Activated T-helper 2 cell treated with anti-CD3 and anti-CD28 coated beads, Interferon-gamma antibody, Interleukin-2, Interleukin-4, amounts not matched to agents 10 μg/mL and 5 μg/mL and 100 μg/mL, durations not matched to agents 14 hours and 24 hours and 36 hours (primary cell): ENCODE measurements at regions not wholly inside any gene's neighbourhood (a gene's known extent, or its start where the extent isn't known, plus 50 kb on each side); places are given as distances from the start of the nearest gene placed in this dataset.

Experiments used
- DNase-seq: peaks from one replicate; pipeline ENCODE4 v3.0.0; 2021; ENCODE audit warnings: low spot score
- H3K27ac Mint-ChIP-seq: one replicate; pipeline ENCODE4 v1.8.0; 2021; ENCODE audit warnings: mixed read lengths
- H3K27me3 Mint-ChIP-seq: one replicate; pipeline ENCODE4 v1.8.0; 2021; ENCODE audit warnings: low read depth, mixed read lengths
- H3K36me3 Mint-ChIP-seq: one replicate; pipeline ENCODE4 v1.8.0; 2021; ENCODE audit warnings: low read depth, mixed read lengths
- H3K4me1 Mint-ChIP-seq: one replicate; pipeline ENCODE4 v1.8.0; 2021; ENCODE audit warnings: low read depth, mixed read lengths
- H3K4me3 Mint-ChIP-seq: one replicate; pipeline ENCODE4 v1.8.0; 2021; ENCODE audit warnings: low read depth, mild to moderate bottlenecking, moderate library complexity, mixed read lengths
- H3K9me3 Mint-ChIP-seq: one replicate; pipeline ENCODE4 v1.8.0; 2021; ENCODE audit warnings: mixed read lengths
- intact Hi-C: fragments of 100-400 bp; cut with micrococcal nuclease; formaldehyde crosslinking; loops from one replicate; pipeline ENCODE4 v1.15.1; 2023

- no peak for DNase-seq
- intact Hi-C loops: no loop called here
- no peaks in the 10 kb centered on the region for H3K4me1 Mint-ChIP-seq
- H3K9me3 Mint-ChIP-seq: peaks cover 15% of the 10 kb centered on the region
- H3K27me3 Mint-ChIP-seq: no peaks in the 10 kb centered on the region
- H3K4me3 Mint-ChIP-seq: no peak overlapping the region
- H3K36me3 Mint-ChIP-seq: no peaks in the 10 kb centered on the region
- H3K27ac Mint-ChIP-seq: no peak overlapping the region
Measured at GRCh38 chr13:66139250-66139649, 1090.9 kb downstream of the PCDH9 start.

- Mint-ChIP-seq H3K27me3 (no peaks in the 10 kb centered on the region), H3K4me3 (no peak overlapping the region), H3K4me1 (no peaks in the 10 kb centered on the region), H3K36me3 (no peaks in the 10 kb centered on the region), H3K9me3 (peaks cover 7% of the 10 kb centered on the region), H3K27ac (no peak overlapping the region)
- DNase-seq: no peak
- intact Hi-C loops: no loop called here
Measured at GRCh38 chr13:66138172-66138811, 1091.8 kb downstream of the PCDH9 start.

GRCh38 chr13:66137384-66137783 is 1092.8 kb downstream of the PCDH9 start:
- Mint-ChIP-seq H3K27ac (no peak overlapping the region), H3K4me3 (no peak overlapping the region), H3K27me3 (no peaks in the 10 kb centered on the region), H3K9me3 (no peaks in the 10 kb centered on the region), H3K36me3 (no peaks in the 10 kb centered on the region), H3K4me1 (no peaks in the 10 kb centered on the region)
- intact Hi-C loops: no loop called here
- no peak for DNase-seq

GRCh38 chr13:66128692-66129269 is 1101.4 kb downstream of the PCDH9 start:
- Mint-ChIP-seq H3K27me3 (no peaks in the 10 kb centered on the region), H3K9me3 (no peaks in the 10 kb centered on the region), H3K4me3 (no peak overlapping the region), H3K4me1 (no peaks in the 10 kb centered on the region), H3K27ac (no peak overlapping the region), H3K36me3 (no peaks in the 10 kb centered on the region)
- no peak for DNase-seq
- intact Hi-C loops: no loop called here

GRCh38 chr13:66128201-66128600 is 1101.9 kb downstream of the PCDH9 start:
- no peaks in the 10 kb centered on the region for H3K9me3 Mint-ChIP-seq
- H3K27me3 Mint-ChIP-seq: no peaks in the 10 kb centered on the region
- no peak for DNase-seq
- no peaks in the 10 kb centered on the region for H3K36me3 Mint-ChIP-seq
- no peak overlapping the region for H3K27ac Mint-ChIP-seq
- no peaks in the 10 kb centered on the region for H3K4me1 Mint-ChIP-seq
- no peak overlapping the region for H3K4me3 Mint-ChIP-seq
- intact Hi-C loops: no loop called here

GRCh38 chr13:66117563-66117962 is 1112.6 kb downstream of the PCDH9 start:
- Mint-ChIP-seq H3K4me1 (no peaks in the 10 kb centered on the region), H3K27ac (no peak overlapping the region), H3K36me3 (no peaks in the 10 kb centered on the region), H3K27me3 (no peaks in the 10 kb centered on the region), H3K4me3 (no peak overlapping the region), H3K9me3 (no peaks in the 10 kb centered on the region)
- intact Hi-C loops: no loop called here
- no peak for DNase-seq

- DNase-seq: no peak
- intact Hi-C loops: no loop called here
- Mint-ChIP-seq H3K36me3 (no peaks in the 10 kb centered on the region), H3K9me3 (no peaks in the 10 kb centered on the region), H3K4me3 (no peak overlapping the region), H3K4me1 (no peaks in the 10 kb centered on the region), H3K27me3 (no peaks in the 10 kb centered on the region), H3K27ac (no peak overlapping the region)
Measured at GRCh38 chr13:66113882-66114526, 1116.1 kb downstream of the PCDH9 start.

GRCh38 chr13:66111628-66112027 is 1118.5 kb downstream of the PCDH9 start:
- DNase-seq: no peak
- H3K4me1 Mint-ChIP-seq: no peaks in the 10 kb centered on the region
- no peaks in the 10 kb centered on the region for H3K27me3 Mint-ChIP-seq
- H3K9me3 Mint-ChIP-seq: no peaks in the 10 kb centered on the region
- H3K4me3 Mint-ChIP-seq: no peak overlapping the region
- H3K27ac Mint-ChIP-seq: no peak overlapping the region
- no peaks in the 10 kb centered on the region for H3K36me3 Mint-ChIP-seq
- intact Hi-C loops: no loop called here

GRCh38 chr13:66106246-66106645 is 1123.9 kb downstream of the PCDH9 start:
- no peaks in the 10 kb centered on the region for H3K4me1 Mint-ChIP-seq
- no peak for DNase-seq
- intact Hi-C loops: no loop called here
- H3K27me3 Mint-ChIP-seq: no peaks in the 10 kb centered on the region
- H3K4me3 Mint-ChIP-seq: no peak overlapping the region
- H3K9me3 Mint-ChIP-seq: no peaks in the 10 kb centered on the region
- H3K36me3 Mint-ChIP-seq: no peaks in the 10 kb centered on the region
- no peak overlapping the region for H3K27ac Mint-ChIP-seq

GRCh38 chr13:66102864-66103263 is 1127.3 kb downstream of the PCDH9 start:
- DNase-seq: no peak
- Mint-ChIP-seq H3K27ac (no peak overlapping the region), H3K9me3 (no peaks in the 10 kb centered on the region), H3K36me3 (no peaks in the 10 kb centered on the region), H3K4me3 (no peak overlapping the region), H3K4me1 (no peaks in the 10 kb centered on the region), H3K27me3 (no peaks in the 10 kb centered on the region)
- intact Hi-C loops: no loop called here

GRCh38 chr13:66099825-66100224 is 1130.3 kb downstream of the PCDH9 start:
- no peaks in the 10 kb centered on the region for H3K27me3 Mint-ChIP-seq
- no peak for DNase-seq
- no peak overlapping the region for H3K27ac Mint-ChIP-seq
- H3K36me3 Mint-ChIP-seq: no peaks in the 10 kb centered on the region
- H3K4me1 Mint-ChIP-seq: no peaks in the 10 kb centered on the region
- peaks cover 7% of the 10 kb centered on the region for H3K9me3 Mint-ChIP-seq
- no peak overlapping the region for H3K4me3 Mint-ChIP-seq
- intact Hi-C loops: no loop called here

- Mint-ChIP-seq H3K27me3 (no peaks in the 10 kb centered on the region), H3K4me1 (no peaks in the 10 kb centered on the region), H3K9me3 (peaks cover 10% of the 10 kb centered on the region), H3K27ac (no peak overlapping the region), H3K36me3 (no peaks in the 10 kb centered on the region), H3K4me3 (no peak overlapping the region)
- intact Hi-C loops: no loop called here
- no peak for DNase-seq
Measured at GRCh38 chr13:66098931-66099628, 1131.1 kb downstream of the PCDH9 start.

- H3K27ac Mint-ChIP-seq: no peak overlapping the region
- no peak overlapping the region for H3K4me3 Mint-ChIP-seq
- H3K27me3 Mint-ChIP-seq: no peaks in the 10 kb centered on the region
- H3K9me3 Mint-ChIP-seq: peaks cover 5% of the 10 kb centered on the region
- intact Hi-C loops: no loop called here
- H3K4me1 Mint-ChIP-seq: no peaks in the 10 kb centered on the region
- no peak for DNase-seq
- H3K36me3 Mint-ChIP-seq: no peaks in the 10 kb centered on the region
Measured at GRCh38 chr13:66089711-66090110, 1140.4 kb downstream of the PCDH9 start.
